ENCODE measurements at regions not wholly inside any gene's neighbourhood (a gene's known extent, or its start where the extent isn't known, plus 50 kb on each side); places are given as distances from the start of the nearest gene placed in this dataset.

DNA sequence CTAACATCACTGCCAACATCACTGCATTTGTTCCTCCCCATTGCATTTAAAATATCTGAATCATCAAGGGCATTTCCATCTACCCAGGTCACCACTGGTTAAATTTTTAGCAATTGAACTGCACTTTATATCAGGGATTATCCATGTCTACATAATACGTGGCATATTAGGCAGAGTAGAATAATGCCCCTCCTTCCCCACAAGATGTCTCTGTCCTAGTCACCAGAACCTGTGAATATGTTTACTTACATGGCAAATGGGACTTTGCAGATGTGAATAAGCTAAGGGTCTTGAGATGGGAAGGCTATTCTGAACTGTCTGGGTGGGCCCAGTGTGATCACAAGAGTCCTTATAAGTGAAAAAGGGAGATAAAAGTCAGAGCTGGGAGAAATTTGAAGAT lies 181.7 kb upstream of the ARID2 start:
- no peak overlapping the region for H3K4me3 ChIP-seq (ENCODE audit: low read depth, low read length)
- TF ChIP-seq, protein P1, sequence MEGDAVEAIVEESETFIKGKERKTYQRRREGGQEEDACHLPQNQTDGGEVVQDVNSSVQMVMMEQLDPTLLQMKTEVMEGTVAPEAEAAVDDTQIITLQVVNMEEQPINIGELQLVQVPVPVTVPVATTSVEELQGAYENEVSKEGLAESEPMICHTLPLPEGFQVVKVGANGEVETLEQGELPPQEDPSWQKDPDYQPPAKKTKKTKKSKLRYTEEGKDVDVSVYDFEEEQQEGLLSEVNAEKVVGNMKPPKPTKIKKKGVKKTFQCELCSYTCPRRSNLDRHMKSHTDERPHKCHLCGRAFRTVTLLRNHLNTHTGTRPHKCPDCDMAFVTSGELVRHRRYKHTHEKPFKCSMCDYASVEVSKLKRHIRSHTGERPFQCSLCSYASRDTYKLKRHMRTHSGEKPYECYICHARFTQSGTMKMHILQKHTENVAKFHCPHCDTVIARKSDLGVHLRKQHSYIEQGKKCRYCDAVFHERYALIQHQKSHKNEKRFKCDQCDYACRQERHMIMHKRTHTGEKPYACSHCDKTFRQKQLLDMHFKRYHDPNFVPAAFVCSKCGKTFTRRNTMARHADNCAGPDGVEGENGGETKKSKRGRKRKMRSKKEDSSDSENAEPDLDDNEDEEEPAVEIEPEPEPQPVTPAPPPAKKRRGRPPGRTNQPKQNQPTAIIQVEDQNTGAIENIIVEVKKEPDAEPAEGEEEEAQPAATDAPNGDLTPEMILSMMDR (IDR thresholded peaks at IDR 0.05; ENCODE audit: low read depth, low read length, missing control alignments): peak; percentile 9
- in situ Hi-C loops (cut with HindIII; ENCODE audit: low sequenced_read_pairs): no loop called here
- DNase-seq (ENCODE audit: low read depth): no peak

DNA sequence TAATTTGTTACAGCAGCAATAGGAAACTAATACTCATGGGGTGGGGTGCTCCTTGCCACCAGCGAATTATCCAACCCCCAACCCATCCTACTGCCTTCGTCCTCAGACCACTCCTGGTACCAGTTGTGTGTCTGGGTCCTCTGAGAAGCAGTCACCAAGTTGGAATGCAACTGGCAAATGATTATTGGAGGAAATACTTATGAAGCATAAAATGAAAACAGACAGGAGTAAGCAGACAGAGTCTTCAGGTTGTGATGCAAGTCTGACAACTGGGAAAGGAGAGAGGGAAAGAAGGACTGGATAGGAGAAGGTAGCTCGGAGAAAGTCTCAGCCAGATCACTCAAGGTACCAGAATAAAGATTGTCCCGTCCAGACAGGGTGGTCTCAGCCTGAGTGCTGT lies 181.1 kb upstream of the ARID2 start:
- no peak for DNase-seq (ENCODE audit: low read depth)
- in situ Hi-C loops (cut with HindIII; ENCODE audit: low sequenced_read_pairs): no loop called here
- no peak overlapping the region for H3K4me3 ChIP-seq (ENCODE audit: low read depth, low read length)
- TF ChIP-seq, protein P1 (IDR thresholded peaks at IDR 0.05; ENCODE audit: low read depth, low read length, missing control alignments): no peak

DNA sequence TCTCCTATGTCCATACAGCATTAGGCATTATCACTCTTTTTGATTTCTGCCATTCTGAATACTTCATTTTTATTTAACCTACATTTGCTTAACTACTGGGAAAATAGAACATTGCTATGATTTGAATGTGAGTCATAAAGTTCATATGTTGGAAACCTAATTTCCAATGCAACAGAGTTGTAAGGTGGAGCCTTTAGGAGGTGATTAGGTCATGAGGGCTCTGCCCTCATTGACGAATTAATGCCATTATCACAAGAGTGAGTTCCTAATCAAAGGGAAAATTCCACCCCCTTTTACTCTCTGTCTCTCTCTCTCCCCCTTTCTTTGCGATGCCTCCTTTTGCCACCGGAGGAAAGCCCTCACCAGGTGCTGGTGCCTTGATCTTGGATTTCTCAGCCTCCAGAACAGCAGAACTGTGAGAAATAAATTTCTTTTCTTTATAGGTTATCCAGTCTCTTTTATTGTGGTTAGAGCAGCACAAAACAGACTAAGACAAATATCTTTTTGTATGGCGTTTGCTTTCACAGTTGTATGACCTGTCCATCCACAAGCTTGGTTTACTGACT lies 180.1 kb upstream of the ARID2 start:
- TF ChIP-seq, protein P1 (IDR thresholded peaks at IDR 0.05; ENCODE audit: low read depth, low read length, missing control alignments): no peak
- DNase-seq (ENCODE audit: low read depth): no peak
- H3K4me3 ChIP-seq (ENCODE audit: low read depth, low read length): no peak overlapping the region
- in situ Hi-C loops (cut with HindIII; ENCODE audit: low sequenced_read_pairs): no loop called here

DNA sequence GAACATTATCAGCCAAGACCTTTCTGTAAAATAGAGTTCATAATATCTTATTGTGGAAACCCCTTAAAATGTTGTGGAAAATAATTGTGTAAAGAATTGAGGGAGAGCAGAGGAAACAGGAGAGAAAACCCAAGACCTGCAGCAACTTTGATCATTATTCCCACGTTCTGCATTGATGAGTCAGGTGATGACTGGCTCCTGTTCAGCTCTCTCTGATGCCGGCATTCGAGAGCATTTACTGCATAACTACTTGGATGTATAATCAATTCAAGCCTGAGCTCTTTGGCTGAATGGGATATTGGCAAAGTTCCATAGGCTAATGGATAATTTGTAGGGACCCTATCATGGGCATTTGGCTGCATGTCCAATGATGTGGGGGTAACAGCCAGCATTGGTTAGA lies 176.3 kb upstream of the ARID2 start:
- in situ Hi-C loops (cut with HindIII; ENCODE audit: low sequenced_read_pairs): no loop called here
- no peak overlapping the region for H3K4me3 ChIP-seq (ENCODE audit: low read depth, low read length)
- DNase-seq (ENCODE audit: low read depth): no peak
- TF ChIP-seq, protein P1 (IDR thresholded peaks at IDR 0.05; ENCODE audit: low read depth, low read length, missing control alignments): no peak

DNA sequence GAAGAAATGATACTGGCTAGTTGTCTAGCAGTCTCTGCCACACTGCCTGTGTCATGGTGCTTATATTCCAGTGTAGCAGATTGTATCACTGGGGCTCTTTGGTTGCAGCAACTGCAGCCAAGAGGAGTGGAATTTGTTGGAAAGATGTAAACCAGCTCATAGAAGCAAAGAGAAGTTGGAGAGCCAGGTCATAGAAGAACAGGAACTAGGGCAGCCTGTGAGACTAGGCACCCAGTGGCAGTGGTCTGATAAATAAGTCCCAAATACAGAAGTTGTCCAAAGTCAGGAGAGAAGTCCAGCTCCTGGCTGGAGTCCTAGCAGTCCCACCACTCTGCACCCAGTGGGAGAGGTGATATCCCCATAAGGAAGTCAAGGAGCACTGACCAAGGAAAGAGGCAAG lies 172.5 kb upstream of the ARID2 start:
- H3K4me3 ChIP-seq (ENCODE audit: low read depth, low read length): no peak overlapping the region
- TF ChIP-seq, protein P1 (IDR thresholded peaks at IDR 0.05; ENCODE audit: low read depth, low read length, missing control alignments): no peak
- in situ Hi-C loops (cut with HindIII; ENCODE audit: low sequenced_read_pairs): no loop called here
- no peak for DNase-seq (ENCODE audit: low read depth)

DNA sequence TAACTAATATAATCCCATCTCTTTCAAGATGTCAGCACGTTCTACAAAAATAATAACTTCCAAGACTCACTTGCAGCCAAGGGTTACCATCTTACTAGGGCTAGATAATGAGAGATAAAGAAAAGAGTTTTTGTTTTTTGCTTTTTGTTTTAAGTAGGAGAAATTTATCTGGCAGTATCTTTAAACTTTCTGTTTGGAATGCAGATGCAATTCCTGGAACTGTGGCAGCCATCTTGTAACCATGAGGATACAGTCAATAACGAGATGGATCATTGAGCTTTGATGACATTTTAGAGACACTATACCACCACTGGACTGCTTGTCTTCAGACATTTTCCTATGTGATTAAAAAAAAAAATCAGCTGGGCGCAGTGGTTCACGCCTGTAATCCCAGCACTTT lies 171.2 kb upstream of the ARID2 start:
- in situ Hi-C loops (cut with HindIII; ENCODE audit: low sequenced_read_pairs): no loop called here
- TF ChIP-seq, protein P1 (IDR thresholded peaks at IDR 0.05; ENCODE audit: low read depth, low read length, missing control alignments): no peak
- DNase-seq (ENCODE audit: low read depth): no peak
- H3K4me3 ChIP-seq (ENCODE audit: low read depth, low read length): no peak overlapping the region

DNA sequence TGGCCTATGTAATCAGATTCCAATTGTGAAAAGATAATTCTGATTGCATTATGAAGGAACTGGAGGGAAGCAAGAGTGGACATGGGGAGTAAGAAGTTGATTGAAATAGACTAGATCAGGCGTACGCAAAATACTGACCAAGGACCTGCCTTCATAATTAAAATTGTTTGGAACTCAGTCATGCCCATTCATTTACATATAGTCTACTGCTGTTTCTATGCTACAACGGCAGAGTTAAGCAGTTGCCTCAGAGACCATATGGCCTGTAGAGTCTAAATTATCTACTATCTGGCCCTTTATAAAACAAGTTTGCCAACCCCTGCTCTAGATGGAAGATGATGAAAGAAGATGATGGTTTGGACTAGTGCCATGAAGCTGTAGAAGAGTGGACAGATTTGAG lies 170.0 kb upstream of the ARID2 start:
- TF ChIP-seq, protein P1 (IDR thresholded peaks at IDR 0.05; ENCODE audit: low read depth, low read length, missing control alignments): no peak
- in situ Hi-C loops (cut with HindIII; ENCODE audit: low sequenced_read_pairs): no loop called here
- DNase-seq (ENCODE audit: low read depth): no peak
- no peak overlapping the region for H3K4me3 ChIP-seq (ENCODE audit: low read depth, low read length)
